Vagina (tissue), 2 donors: ENCODE measurements at regions not wholly inside any gene's neighbourhood (a gene's known extent, or its start where the extent isn't known, plus 50 kb on each side); places are given as distances from the start of the nearest gene placed in this dataset.

Experiments used
- DNase-seq, 2 donors: peaks; one replicate each; pipeline ENCODE4 v3.0.0-alpha.2; 2017; ENCODE audit errors: extremely low spot score in 2 of 2
- H3K27ac ChIP-seq: fragments of 200-600 bp; sonication (generic); one replicate; pipeline ENCODE4 v1.5.1; 2019
- H3K27me3 ChIP-seq: fragments of 200-600 bp; sonication (generic); one replicate; pipeline ENCODE4 v1.5.1; 2019
- H3K36me3 ChIP-seq, 2 donors: fragments of 200-600 bp; sonication (generic); one replicate each; pipeline ENCODE4 v1.5.1; 2017 to 2019
- H3K4me1 ChIP-seq: fragments of 200-600 bp; sonication (generic); one replicate; pipeline ENCODE4 v1.5.1; 2019
- H3K4me3 ChIP-seq, 2 donors: fragments of 200-600 bp; sonication (generic); 1 replicate in 1 of 2; 2 replicates in 1 of 2; pipeline ENCODE4 v1.5.1; 2016 to 2019
- H3K9me3 ChIP-seq: fragments of 200-600 bp; sonication (generic); one replicate; pipeline ENCODE4 v1.5.1; 2019
- POLR2A ChIP-seq, 2 donors: fragments of 450-650 bp; IDR thresholded peaks; one replicate each; pipeline ENCODE4 v1.6.1; 2017; ENCODE audit warnings: antibody characterized with exemption in 2 of 2, mild to moderate bottlenecking in 2 of 2, moderate library complexity in 2 of 2
- POLR2AphosphoS5 ChIP-seq, 2 donors: sonication (generic); formaldehyde crosslinking; IDR thresholded peaks; one replicate each; pipeline ENCODE4 v1.9.0; 2017; ENCODE audit warnings: antibody characterized with exemption in 2 of 2, mild to moderate bottlenecking in 2 of 2, low read depth in 1 of 2; ENCODE audit not compliant: insufficient read depth in 1 of 2
- intact Hi-C: fragments of 100-400 bp; cut with DNase I; formaldehyde crosslinking; loops from one replicate; pipeline ENCODE4 v1.15.1; 2023
- TF ChIP-seq, protein P1 (sequence below), 3 experiments: fragments of 450-650 bp in 2 of 3; fragments of 200-600 bp in 1 of 3; sonication (generic) in 1 of 3; IDR thresholded peaks; one replicate each; pipeline ENCODE4 v1.5.1; 2017 to 2019; ENCODE audit warnings: antibody characterized with exemption in 3 of 3, mild to moderate bottlenecking in 2 of 3, moderate library complexity in 2 of 3

DNA sequence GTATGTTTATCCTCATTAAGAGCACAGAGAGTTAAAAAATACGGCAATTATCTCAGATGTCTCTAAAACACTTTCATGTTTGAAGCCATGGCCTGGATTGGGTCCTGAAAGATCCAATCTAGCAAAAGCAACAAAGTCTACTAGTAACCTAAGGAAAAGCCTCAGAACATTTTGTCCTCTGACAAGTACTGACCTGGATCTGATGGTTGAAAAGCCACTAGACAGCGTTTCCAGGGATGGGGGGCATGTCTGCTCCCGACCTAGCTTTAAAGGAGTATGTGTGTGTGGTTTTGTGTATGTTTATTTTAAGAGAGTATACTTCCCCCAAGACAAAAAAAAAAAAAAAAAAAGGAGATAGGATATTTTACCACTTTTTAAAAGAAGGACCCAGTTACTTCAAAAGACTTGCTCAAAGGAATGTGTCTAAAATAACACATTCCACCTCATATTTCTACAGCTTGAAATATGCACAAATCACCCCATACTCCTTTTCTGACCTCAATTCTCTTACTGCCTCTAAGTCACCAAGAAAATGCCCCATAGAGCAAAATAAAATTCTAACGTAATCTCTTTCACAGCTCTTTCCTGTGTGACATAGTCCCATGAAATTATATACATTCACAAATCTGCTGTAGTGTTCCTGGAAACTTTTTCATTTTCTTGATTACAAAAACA lies 189.0 kb upstream of the TTC29 start:
- intact Hi-C loops = no loop called here
- H3K4me3 ChIP-seq = no peak overlapping the region
- DNase-seq = no peak
- peaks cover 4% of the 10 kb centered on the region for H3K4me1 ChIP-seq
- no peak overlapping the region for H3K27ac ChIP-seq
- H3K9me3 ChIP-seq = no peaks in the 10 kb centered on the region
- no peaks in the 10 kb centered on the region for H3K27me3 ChIP-seq
- H3K36me3 ChIP-seq = no peaks in the 10 kb centered on the region
- TF ChIP-seq, protein P1, sequence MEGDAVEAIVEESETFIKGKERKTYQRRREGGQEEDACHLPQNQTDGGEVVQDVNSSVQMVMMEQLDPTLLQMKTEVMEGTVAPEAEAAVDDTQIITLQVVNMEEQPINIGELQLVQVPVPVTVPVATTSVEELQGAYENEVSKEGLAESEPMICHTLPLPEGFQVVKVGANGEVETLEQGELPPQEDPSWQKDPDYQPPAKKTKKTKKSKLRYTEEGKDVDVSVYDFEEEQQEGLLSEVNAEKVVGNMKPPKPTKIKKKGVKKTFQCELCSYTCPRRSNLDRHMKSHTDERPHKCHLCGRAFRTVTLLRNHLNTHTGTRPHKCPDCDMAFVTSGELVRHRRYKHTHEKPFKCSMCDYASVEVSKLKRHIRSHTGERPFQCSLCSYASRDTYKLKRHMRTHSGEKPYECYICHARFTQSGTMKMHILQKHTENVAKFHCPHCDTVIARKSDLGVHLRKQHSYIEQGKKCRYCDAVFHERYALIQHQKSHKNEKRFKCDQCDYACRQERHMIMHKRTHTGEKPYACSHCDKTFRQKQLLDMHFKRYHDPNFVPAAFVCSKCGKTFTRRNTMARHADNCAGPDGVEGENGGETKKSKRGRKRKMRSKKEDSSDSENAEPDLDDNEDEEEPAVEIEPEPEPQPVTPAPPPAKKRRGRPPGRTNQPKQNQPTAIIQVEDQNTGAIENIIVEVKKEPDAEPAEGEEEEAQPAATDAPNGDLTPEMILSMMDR (IDR thresholded peaks at IDR 0.05) = no peak
- TF ChIP-seq POLR2AphosphoS5 (IDR thresholded peaks at IDR 0.05; ENCODE audit: insufficient read depth in 1 of 2, low read depth in 1 of 2) = no peak
- no peak for TF ChIP-seq POLR2A (IDR thresholded peaks at IDR 0.05)

- intact Hi-C loops = no loop called here
- DNase-seq = no peak
- Histone ChIP-seq H3K36me3 (no peaks in the 10 kb centered on the region), H3K4me3 (no peak overlapping the region), H3K9me3 (no peaks in the 10 kb centered on the region), H3K27me3 (no peaks in the 10 kb centered on the region), H3K4me1 (no peaks in the 10 kb centered on the region), H3K27ac (peak overlapping the region; percentile 39)
- TF ChIP-seq, protein P1 (IDR thresholded peaks at IDR 0.05) = no peak
- TF ChIP-seq POLR2A (IDR thresholded peaks at IDR 0.05) (no peak), POLR2AphosphoS5 (IDR thresholded peaks at IDR 0.05; ENCODE audit: insufficient read depth in 1 of 2, low read depth in 1 of 2) (no peak)
Measured at GRCh38 chr4:147136310-147136709, 190.6 kb upstream of the TTC29 start.

DNA sequence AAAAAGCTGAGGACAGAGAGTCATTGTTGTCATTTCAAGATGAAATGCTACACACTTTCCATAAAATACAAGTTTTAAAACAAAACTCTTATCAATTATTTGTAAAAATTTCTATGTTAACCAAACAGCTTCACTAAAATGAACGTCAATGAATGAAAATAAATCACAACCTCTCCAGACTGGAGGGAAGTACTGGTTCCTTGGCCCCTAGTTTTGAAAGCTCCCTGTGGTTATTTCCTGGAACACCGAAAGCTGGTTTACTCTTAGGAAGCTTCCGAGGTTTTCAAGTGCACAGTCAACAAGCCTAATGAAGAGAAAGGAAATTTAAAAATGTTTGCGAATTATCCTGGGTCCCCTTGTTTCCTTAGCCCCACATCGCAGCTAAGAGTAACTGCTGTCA lies 191.1 kb upstream of the TTC29 start:
- intact Hi-C loops = no loop called here
- no peaks in the 10 kb centered on the region for H3K27me3 ChIP-seq
- no peaks in the 10 kb centered on the region for H3K36me3 ChIP-seq
- H3K4me1 ChIP-seq = no peaks in the 10 kb centered on the region
- H3K27ac ChIP-seq = peak overlapping the region; percentile 39
- DNase-seq = no peak
- no peaks in the 10 kb centered on the region for H3K9me3 ChIP-seq
- H3K4me3 ChIP-seq = no peak overlapping the region
- TF ChIP-seq POLR2A (IDR thresholded peaks at IDR 0.05) (no peak), POLR2AphosphoS5 (IDR thresholded peaks at IDR 0.05; ENCODE audit: insufficient read depth in 1 of 2, low read depth in 1 of 2) (no peak)
- TF ChIP-seq, protein P1 (IDR thresholded peaks at IDR 0.05) = no peak

- H3K27me3 ChIP-seq = no peaks in the 10 kb centered on the region
- no peaks in the 10 kb centered on the region for H3K4me1 ChIP-seq
- H3K36me3 ChIP-seq = no peaks in the 10 kb centered on the region
- H3K27ac ChIP-seq = peak overlapping the region; percentile 39
- no peak overlapping the region for H3K4me3 ChIP-seq
- intact Hi-C loops = no loop called here
- no peaks in the 10 kb centered on the region for H3K9me3 ChIP-seq
- TF ChIP-seq POLR2A (IDR thresholded peaks at IDR 0.05) (no peak), POLR2AphosphoS5 (IDR thresholded peaks at IDR 0.05; ENCODE audit: insufficient read depth in 1 of 2, low read depth in 1 of 2) (no peak)
- TF ChIP-seq, protein P1 (IDR thresholded peaks at IDR 0.05) = no peak
- no peak for DNase-seq
Measured at GRCh38 chr4:147137280-147137679, 191.6 kb upstream of the TTC29 start.

- TF ChIP-seq POLR2AphosphoS5 (IDR thresholded peaks at IDR 0.05; ENCODE audit: insufficient read depth in 1 of 2, low read depth in 1 of 2) = no peak
- intact Hi-C loops = no loop called here
Measured at GRCh38 chr4:147138171-147138570, 192.5 kb upstream of the TTC29 start.

More at GRCh38 chr4:147138171-147138570, 192.5 kb upstream of the TTC29 start:
- H3K27ac ChIP-seq = no peak overlapping the region
- no peaks in the 10 kb centered on the region for H3K4me1 ChIP-seq
- no peak overlapping the region for H3K4me3 ChIP-seq
- no peak for DNase-seq
- no peaks in the 10 kb centered on the region for H3K27me3 ChIP-seq
- no peaks in the 10 kb centered on the region for H3K36me3 ChIP-seq
- no peaks in the 10 kb centered on the region for H3K9me3 ChIP-seq
